ENCODE measurements at regions not wholly inside any gene's neighbourhood (a gene's known extent, or its start where the extent isn't known, plus 50 kb on each side); places are given as distances from the start of the nearest gene placed in this dataset.
A peak's percentile ranks its signal among the peaks of the same experiment; 100 is the strongest.

GRCh38 chr11:21928847-21929246, 264.0 kb upstream of the ANO5 start:
- DNase-seq (ENCODE audit: low read depth in 4 of 6, low spot score in 6 of 6): no peak
- Histone ChIP-seq H3K4me1 (ENCODE audit: control insufficient read depth, insufficient read depth, low read length) (no peaks in the 10 kb centered on the region), H3K36me3 (ENCODE audit: control insufficient read depth, insufficient read depth, low read length) (no peaks in the 10 kb centered on the region), H3K27ac (ENCODE audit: low read depth, low read length) (no peak overlapping the region), H3K4me3 (ENCODE audit: low read depth, low read length) (no peak overlapping the region), H3K9me3 (ENCODE audit: control insufficient read depth, insufficient read depth, low read length) (no peaks in the 10 kb centered on the region), H3K27me3 (ENCODE audit: control insufficient read depth, insufficient read depth, low read length) (no peaks in the 10 kb centered on the region)
- WGBS (ENCODE audit: insufficient coverage): no CpG with 5 or more reads among the region's 2 CpGs

DNA sequence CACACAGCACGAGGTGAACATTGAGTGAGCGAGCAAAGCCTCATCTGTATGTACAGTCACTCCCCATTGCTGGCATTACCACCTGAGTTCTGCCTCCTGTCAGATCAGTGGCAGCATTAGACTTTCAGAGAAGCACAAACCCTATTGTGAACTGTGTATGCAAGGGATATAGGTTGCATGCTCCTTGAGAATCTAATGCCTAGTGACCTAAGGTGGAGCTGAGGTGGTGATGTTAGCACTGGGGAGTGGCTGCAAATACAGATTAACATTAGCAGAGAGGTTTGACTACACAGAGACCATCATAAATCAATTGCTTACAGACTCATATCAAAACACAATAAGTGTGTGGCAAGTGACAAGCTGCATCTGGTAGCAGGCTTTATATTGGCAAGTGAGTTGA, 262.5 kb upstream of the ANO5 start:
- no peaks in the 10 kb centered on the region for H3K27me3 ChIP-seq (ENCODE audit: control insufficient read depth, insufficient read depth, low read length)
- DNase-seq (ENCODE audit: low read depth in 4 of 6, low spot score in 6 of 6): no peak
- no peaks in the 10 kb centered on the region for H3K4me1 ChIP-seq (ENCODE audit: control insufficient read depth, insufficient read depth, low read length)
- no peak overlapping the region for H3K27ac ChIP-seq (ENCODE audit: low read depth, low read length)
- no peak overlapping the region for H3K4me3 ChIP-seq (ENCODE audit: low read depth, low read length)
- no peaks in the 10 kb centered on the region for H3K9me3 ChIP-seq (ENCODE audit: control insufficient read depth, insufficient read depth, low read length)
- H3K36me3 ChIP-seq (ENCODE audit: control insufficient read depth, insufficient read depth, low read length): no peaks in the 10 kb centered on the region
- WGBS (ENCODE audit: insufficient coverage): 77% methylated on average over 2 of the region's 2 CpGs

DNA sequence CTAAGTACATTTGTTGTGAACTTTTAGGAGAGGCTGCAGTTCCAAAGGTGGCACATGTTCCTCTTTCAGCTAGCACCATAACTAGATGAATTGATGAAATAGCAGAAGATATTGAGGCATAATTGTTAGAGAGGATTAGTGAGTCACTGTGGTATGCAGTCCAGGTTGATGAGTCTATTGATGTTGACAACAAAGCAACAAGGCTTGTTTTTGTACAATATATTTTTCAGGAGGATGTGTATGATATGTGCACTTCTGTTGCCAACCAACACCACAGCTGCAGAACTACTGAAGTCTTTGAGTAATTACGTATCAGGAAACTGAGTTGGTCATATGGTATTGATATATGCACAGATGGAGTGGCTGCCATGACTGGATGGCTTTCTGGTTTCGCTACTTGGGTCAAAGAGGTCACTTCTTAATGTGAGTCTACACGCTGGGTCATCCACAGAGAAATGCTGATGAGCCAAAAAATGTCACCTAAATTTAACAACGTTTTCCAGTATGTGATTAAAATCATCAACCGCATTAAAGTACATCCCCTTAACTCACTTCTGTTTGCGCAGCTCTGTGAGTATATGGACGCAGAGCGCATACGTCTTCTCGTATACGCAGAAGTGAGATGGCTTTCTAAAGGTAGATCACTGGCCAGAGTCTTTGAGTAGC, 261.3 kb upstream of the ANO5 start:
- H3K4me3 ChIP-seq (ENCODE audit: low read depth, low read length): no peak overlapping the region
- DNase-seq (ENCODE audit: low read depth in 4 of 6, low spot score in 6 of 6): no peak
- H3K27ac ChIP-seq (ENCODE audit: low read depth, low read length): no peak overlapping the region
- H3K4me1 ChIP-seq (ENCODE audit: control insufficient read depth, insufficient read depth, low read length): no peaks in the 10 kb centered on the region
- H3K36me3 ChIP-seq (ENCODE audit: control insufficient read depth, insufficient read depth, low read length): no peaks in the 10 kb centered on the region
- no peaks in the 10 kb centered on the region for H3K9me3 ChIP-seq (ENCODE audit: control insufficient read depth, insufficient read depth, low read length)
- 64% methylated on average over 7 of the region's 11 CpGs for WGBS (ENCODE audit: insufficient coverage)
- no peaks in the 10 kb centered on the region for H3K27me3 ChIP-seq (ENCODE audit: control insufficient read depth, insufficient read depth, low read length)

GRCh38 chr11:21933095-21933494, 259.8 kb upstream of the ANO5 start:
- DNase-seq (ENCODE audit: low read depth in 4 of 6, low spot score in 6 of 6): no peak
- WGBS (ENCODE audit: insufficient coverage): no CpG with 5 or more reads among the region's 1 CpG
- H3K9me3 ChIP-seq (ENCODE audit: control insufficient read depth, insufficient read depth, low read length): no peaks in the 10 kb centered on the region
- no peaks in the 10 kb centered on the region for H3K36me3 ChIP-seq (ENCODE audit: control insufficient read depth, insufficient read depth, low read length)
- no peaks in the 10 kb centered on the region for H3K4me1 ChIP-seq (ENCODE audit: control insufficient read depth, insufficient read depth, low read length)
- no peak overlapping the region for H3K4me3 ChIP-seq (ENCODE audit: low read depth, low read length)
- H3K27me3 ChIP-seq (ENCODE audit: control insufficient read depth, insufficient read depth, low read length): no peaks in the 10 kb centered on the region
- H3K27ac ChIP-seq (ENCODE audit: low read depth, low read length): no peak overlapping the region

DNA sequence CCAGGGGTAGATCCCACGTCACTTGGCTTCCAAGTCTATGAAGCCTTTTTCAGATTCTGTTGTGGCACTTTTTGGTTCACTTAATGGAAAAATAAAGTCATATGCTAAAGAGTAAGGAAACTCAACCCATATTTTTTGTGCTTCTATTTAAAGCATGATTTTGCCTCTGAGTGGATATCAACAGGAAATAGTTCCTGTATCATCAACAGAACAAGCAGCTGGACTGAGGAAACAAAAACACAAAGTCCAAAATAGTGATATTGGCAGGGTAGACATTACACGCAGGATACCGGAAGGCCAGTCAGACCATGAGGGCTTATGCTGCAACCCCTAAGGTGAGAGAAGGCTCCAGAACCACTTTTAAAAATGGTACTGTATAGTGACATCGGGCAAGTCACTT, 248.3 kb upstream of the ANO5 start:
- Histone ChIP-seq H3K27ac (ENCODE audit: low read depth, low read length) (no peak overlapping the region), H3K27me3 (ENCODE audit: control insufficient read depth, insufficient read depth, low read length) (no peaks in the 10 kb centered on the region), H3K9me3 (ENCODE audit: control insufficient read depth, insufficient read depth, low read length) (no peaks in the 10 kb centered on the region), H3K36me3 (ENCODE audit: control insufficient read depth, insufficient read depth, low read length) (no peaks in the 10 kb centered on the region), H3K4me1 (ENCODE audit: control insufficient read depth, insufficient read depth, low read length) (no peaks in the 10 kb centered on the region), H3K4me3 (ENCODE audit: low read depth, low read length) (no peak overlapping the region)
- 100% methylated on average over 2 of the region's 4 CpGs for WGBS (ENCODE audit: insufficient coverage)
- no peak for DNase-seq (ENCODE audit: low read depth in 4 of 6, low spot score in 6 of 6)

- Histone ChIP-seq H3K4me3 (ENCODE audit: low read depth, low read length) (no peak overlapping the region), H3K9me3 (ENCODE audit: control insufficient read depth, insufficient read depth, low read length) (no peaks in the 10 kb centered on the region), H3K4me1 (ENCODE audit: control insufficient read depth, insufficient read depth, low read length) (no peaks in the 10 kb centered on the region), H3K27me3 (ENCODE audit: control insufficient read depth, insufficient read depth, low read length) (no peaks in the 10 kb centered on the region), H3K27ac (ENCODE audit: low read depth, low read length) (no peak overlapping the region), H3K36me3 (ENCODE audit: control insufficient read depth, insufficient read depth, low read length) (no peaks in the 10 kb centered on the region)
- WGBS (ENCODE audit: insufficient coverage): no CpG with 5 or more reads among the region's 1 CpG
- no peak for DNase-seq (ENCODE audit: low read depth in 4 of 6, low spot score in 6 of 6)
These were observed 244.0 kb upstream of the ANO5 start for GRCh38 chr11:21948876-21949275.

GRCh38 chr11:21949763-21950413, 243.0 kb upstream of the ANO5 start:
- Histone ChIP-seq H3K4me3 (ENCODE audit: low read depth, low read length) (no peak overlapping the region), H3K36me3 (ENCODE audit: control insufficient read depth, insufficient read depth, low read length) (no peaks in the 10 kb centered on the region), H3K27ac (ENCODE audit: low read depth, low read length) (no peak overlapping the region), H3K9me3 (ENCODE audit: control insufficient read depth, insufficient read depth, low read length) (no peaks in the 10 kb centered on the region), H3K27me3 (ENCODE audit: control insufficient read depth, insufficient read depth, low read length) (no peaks in the 10 kb centered on the region), H3K4me1 (ENCODE audit: control insufficient read depth, insufficient read depth, low read length) (no peaks in the 10 kb centered on the region)
- 100% methylated on average over 2 of the region's 3 CpGs for WGBS (ENCODE audit: insufficient coverage)
- DNase-seq (ENCODE audit: low read depth in 4 of 6, low spot score in 6 of 6): no peak

- Histone ChIP-seq H3K9me3 (ENCODE audit: control insufficient read depth, insufficient read depth, low read length) (no peaks in the 10 kb centered on the region), H3K4me1 (ENCODE audit: control insufficient read depth, insufficient read depth, low read length) (no peaks in the 10 kb centered on the region), H3K36me3 (ENCODE audit: control insufficient read depth, insufficient read depth, low read length) (no peaks in the 10 kb centered on the region), H3K27ac (ENCODE audit: low read depth, low read length) (no peak overlapping the region), H3K27me3 (ENCODE audit: control insufficient read depth, insufficient read depth, low read length) (no peaks in the 10 kb centered on the region), H3K4me3 (ENCODE audit: low read depth, low read length) (no peak overlapping the region)
- no peak for DNase-seq (ENCODE audit: low read depth in 4 of 6, low spot score in 6 of 6)
- WGBS (ENCODE audit: insufficient coverage): 100% methylated on average over 1 of the region's 2 CpGs
These were observed 229.9 kb upstream of the ANO5 start for GRCh38 chr11:21963013-21963412.

DNA sequence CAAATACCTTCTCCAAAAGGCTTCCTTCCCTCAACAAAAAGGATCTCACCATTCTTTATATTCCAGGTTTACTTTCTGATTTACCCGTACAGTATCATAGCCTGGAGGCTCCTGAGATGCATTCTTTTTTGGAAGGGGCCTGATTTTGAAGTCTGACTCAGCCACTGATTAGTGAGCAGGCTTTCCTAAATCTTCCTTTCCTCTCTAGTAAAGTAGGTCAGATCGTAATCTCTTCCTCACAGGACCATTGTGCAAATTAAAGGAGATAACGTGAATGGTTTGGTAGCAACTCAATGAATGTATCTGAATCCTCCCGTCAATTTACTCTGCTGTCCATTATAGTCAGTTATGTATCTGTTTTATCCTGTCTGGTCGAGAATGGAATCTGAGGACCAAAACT, 227.7 kb upstream of the ANO5 start:
- WGBS (ENCODE audit: insufficient coverage): 83% methylated on average over 2 of the region's 5 CpGs
- Histone ChIP-seq H3K27ac (ENCODE audit: low read depth, low read length) (no peak overlapping the region), H3K36me3 (ENCODE audit: control insufficient read depth, insufficient read depth, low read length) (no peaks in the 10 kb centered on the region), H3K27me3 (ENCODE audit: control insufficient read depth, insufficient read depth, low read length) (no peaks in the 10 kb centered on the region), H3K9me3 (ENCODE audit: control insufficient read depth, insufficient read depth, low read length) (no peaks in the 10 kb centered on the region), H3K4me3 (ENCODE audit: low read depth, low read length) (no peak overlapping the region), H3K4me1 (ENCODE audit: control insufficient read depth, insufficient read depth, low read length) (no peaks in the 10 kb centered on the region)
- no peak for DNase-seq (ENCODE audit: low read depth in 4 of 6, low spot score in 6 of 6)

GRCh38 chr11:21968702-21969101, 224.2 kb upstream of the ANO5 start:
- WGBS (ENCODE audit: insufficient coverage): no CpG with 5 or more reads among the region's 1 CpG
- no peaks in the 10 kb centered on the region for H3K4me1 ChIP-seq (ENCODE audit: control insufficient read depth, insufficient read depth, low read length)
- H3K27me3 ChIP-seq (ENCODE audit: control insufficient read depth, insufficient read depth, low read length): no peaks in the 10 kb centered on the region
- H3K36me3 ChIP-seq (ENCODE audit: control insufficient read depth, insufficient read depth, low read length): no peaks in the 10 kb centered on the region
- H3K27ac ChIP-seq (ENCODE audit: low read depth, low read length): no peak overlapping the region
- peak in 1 of 6 donors; percentile 10 for DNase-seq (ENCODE audit: low read depth in 4 of 6, low spot score in 6 of 6)
- H3K9me3 ChIP-seq (ENCODE audit: control insufficient read depth, insufficient read depth, low read length): no peaks in the 10 kb centered on the region
- no peak overlapping the region for H3K4me3 ChIP-seq (ENCODE audit: low read depth, low read length)
